NK-92 treated with Interleukin-12 subunit alpha and Interleukin-12 subunit beta, amount 100 ng/mL, for 24 hours (cell line): ENCODE measurements at regions not wholly inside any gene's neighbourhood (a gene's known extent, or its start where the extent isn't known, plus 50 kb on each side); places are given as distances from the start of the nearest gene placed in this dataset.
A peak's percentile ranks its signal among the peaks of the same experiment; 100 is the strongest.
"Not testable (repeated sequence)": the region's sequence is repeated elsewhere in the genome, so short reads cannot be mapped to it uniquely, and the experiment has no call there.

Experiments
- DNase-seq: peaks from one replicate; lab custom pipeline; 2025; lab: John Stamatoyannopoulos, UW

DNA sequence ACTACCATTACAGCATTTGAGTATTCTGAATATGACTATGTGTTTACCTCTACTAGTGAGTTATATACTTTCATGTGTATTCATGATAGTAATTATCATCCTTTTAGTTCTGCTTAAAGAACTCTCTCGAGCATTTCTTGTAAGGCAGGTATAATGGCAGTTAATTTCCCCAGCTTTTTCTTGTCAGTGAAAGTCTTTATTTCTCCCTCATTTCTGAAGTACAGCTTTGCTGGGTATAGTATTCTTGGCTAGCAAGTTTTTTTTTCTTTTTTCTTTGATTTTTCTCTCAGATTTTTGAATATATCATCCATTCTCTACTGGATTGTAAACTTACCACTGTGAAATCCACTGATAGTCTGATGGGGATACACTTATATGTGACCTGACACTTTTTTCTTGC lies 165.9 kb upstream of the ARHGAP5 start:
- no peak for DNase-seq

DNA sequence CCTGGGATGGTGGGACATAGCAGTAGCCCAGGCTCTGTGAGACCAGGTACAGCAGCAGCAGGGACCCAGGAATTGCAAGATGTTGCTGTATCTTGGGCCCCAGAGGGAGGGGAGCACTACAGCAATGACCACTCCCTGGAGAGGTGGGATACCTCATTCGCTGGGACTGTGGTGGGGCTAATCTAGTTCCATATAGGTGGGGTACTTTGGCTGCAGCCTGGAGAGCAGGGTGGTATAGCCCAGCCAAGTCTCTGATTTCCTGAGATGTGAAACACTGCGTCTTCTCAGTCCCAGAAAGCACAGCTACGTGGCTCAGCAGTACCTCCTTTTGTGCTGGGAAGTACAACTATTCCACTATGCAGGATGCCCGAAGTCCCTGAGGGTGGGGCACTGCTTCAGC lies 163.7 kb upstream of the ARHGAP5 start:
- no peak for DNase-seq

DNA sequence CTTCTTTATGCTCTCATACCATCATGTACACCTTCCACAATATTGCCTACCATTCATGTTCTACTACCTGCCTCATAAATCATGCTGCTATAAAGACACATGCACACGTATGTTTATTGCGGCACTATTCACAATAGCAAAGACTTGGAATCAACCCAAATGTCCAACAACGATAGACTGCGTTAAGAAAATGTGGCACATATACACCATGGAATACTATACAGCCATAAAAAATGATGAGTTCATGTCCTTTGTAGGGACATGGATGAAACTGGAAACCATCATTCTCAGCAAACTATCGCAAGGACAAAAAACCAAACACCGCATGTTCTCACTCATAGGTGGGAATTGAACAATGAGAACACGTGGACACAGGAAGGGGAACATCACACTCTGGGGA lies 158.8 kb upstream of the ARHGAP5 start:
- DNase-seq = not testable (repeated sequence)

DNA sequence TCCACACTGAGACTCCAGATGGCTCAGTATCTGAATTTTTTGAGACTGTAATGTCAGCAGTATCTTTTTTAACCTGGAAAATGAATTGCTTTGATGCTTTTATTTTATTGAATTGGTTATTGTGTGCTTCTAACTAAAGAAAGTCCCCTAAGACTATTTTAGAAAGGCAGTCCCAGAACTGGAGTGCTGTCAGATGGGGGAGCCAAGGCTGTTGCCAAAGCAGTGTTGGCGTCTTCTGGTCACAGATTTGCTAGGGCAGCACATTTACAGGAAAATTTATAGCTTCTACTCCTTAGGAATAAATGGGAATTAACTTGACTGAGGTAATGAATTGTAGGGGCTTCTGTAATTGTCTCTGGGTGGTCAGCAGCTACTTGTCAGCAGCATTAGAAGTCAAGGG lies 157.1 kb upstream of the ARHGAP5 start:
- DNase-seq = no peak

DNA sequence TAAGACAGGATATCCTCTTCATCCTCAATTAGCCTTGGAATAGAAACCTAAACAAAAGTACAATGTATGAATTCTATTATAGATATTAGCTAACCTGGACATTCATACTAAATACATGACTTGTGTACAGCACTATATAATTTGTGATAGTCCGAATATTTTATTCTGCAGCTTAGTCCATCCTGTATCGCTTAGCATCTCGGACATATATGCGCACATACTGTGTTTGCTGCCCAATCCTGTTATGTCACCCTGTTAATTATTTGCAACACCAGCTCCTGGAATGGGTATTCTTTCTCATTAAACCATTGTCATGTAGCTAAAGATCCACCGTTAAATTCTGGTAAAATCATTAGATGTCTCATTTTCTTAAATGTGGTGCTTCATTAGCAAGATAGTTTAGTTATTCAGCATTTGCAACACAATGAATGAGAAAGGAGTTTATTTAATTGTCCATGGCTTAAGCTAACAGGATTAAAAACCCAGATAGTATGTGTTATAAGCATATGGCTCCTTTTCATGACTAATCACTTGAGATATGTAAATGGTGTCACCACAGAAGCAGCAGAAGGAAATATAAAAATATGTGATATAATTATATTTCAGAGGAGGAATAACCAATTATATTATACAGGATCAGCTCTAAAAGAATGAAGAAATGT lies 156.0 kb upstream of the ARHGAP5 start:
- DNase-seq = no peak

DNA sequence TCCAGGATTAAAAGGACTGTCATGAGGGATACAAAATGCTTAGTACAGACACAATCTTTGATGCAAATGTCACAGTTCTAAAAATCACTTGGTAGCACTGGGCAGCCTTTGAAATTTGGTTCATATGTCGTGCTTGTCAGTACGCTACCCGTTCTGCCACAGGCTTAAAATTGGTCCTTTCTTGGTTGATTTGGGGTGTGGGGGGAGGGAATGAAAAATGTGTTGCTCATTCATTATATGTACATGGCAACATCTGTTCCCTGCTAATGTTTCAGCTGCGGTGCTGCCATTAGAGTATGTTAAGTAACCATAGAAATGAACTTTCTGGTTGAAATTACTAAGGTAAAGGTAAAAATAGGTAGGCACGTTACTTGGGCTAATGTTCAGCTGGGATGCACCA lies 155.4 kb upstream of the ARHGAP5 start:
- no peak for DNase-seq

DNA sequence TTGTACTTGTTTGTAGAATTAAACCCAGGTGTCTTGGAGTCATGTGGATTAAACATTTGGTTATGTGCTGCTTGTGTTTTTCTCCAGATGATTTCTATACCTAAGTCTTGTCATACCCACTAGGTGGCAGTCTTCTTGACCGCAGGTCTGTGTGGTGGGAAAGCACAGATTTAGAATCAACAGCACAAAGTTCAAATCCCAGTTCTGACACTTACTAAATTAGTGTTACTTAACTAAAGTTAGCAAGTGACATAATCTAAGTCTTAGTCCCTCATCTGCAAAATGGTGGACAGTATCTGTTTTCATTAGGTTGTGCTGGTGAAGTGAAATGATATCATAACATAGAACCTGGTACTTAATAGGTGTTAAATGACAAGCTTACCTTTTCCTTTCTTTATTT lies 151.0 kb upstream of the ARHGAP5 start:
- DNase-seq = no peak

DNA sequence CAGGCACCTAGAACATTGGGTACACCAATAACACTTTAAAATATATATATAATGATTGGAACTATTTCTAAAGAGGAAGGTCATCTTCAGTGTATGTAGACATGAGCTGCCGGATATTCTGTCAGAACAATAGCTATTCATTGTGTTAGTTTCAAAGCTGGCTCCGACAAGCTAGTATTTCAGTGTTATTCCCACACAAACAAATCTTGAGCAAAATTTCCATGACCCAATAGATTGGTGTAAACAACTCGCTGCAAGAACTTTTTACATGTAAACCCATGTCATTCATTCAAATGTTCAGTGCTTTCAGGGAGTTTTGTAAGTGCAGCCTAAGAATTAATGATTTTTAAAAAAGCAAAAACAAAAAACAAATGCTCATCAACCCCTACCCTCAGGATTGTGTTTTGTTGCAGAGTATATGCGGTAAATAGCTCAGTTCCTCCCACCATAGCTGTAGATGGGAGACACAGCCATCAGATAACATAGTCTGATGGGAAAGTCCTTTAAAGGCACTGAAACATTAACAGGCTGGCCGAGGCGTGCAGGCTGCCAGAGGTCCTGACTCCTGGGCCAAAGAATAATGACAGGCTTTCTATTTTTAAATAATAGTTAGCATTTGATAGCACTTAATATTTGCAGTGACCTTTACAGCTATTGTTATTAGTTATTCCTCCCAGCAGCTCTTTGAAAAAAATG lies 150.3 kb upstream of the ARHGAP5 start:
- no peak for DNase-seq

DNA sequence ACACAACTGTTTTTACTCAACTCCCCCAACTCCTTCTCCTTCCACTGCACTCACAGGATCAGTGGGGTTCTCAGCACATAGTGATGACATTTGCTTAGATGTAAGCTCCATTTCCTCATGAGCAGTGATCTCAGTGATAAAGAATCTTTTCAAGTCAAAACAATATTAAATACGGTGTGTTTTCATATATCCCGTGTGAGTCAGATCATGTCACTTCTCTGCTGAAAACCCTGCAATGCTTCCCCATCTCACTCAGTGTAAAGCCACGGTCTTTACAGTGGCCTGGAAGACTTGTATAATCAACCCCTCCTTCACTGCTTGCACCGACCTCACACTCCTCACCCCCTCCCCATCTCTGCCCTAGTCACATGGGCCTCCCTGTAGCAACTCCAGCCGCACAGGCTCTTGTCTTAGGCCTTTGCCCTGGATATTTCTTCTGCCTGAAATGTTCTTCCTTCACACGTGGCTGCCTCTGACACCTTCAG lies 149.7 kb upstream of the ARHGAP5 start:
- DNase-seq = no peak

DNA sequence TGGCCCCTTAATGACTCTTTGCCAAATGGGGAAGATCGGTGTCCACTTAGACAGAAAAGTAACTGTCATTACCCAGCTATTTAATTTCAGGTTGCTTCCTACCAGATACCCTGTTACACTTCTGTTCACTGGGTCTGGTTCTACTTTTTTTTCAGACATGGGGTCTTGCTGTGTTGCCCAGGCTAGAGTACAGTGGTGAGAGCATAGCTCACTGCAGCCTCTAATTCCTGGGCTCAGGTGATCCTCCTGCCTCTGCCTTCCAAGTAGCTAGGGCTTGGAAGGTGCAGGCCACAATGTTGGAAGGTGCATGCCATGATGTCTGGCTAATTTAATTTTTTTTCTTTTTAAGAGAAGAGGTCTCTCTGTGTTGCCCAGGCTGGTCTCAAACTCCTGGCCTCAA lies 147.0 kb upstream of the ARHGAP5 start:
- no peak for DNase-seq

DNA sequence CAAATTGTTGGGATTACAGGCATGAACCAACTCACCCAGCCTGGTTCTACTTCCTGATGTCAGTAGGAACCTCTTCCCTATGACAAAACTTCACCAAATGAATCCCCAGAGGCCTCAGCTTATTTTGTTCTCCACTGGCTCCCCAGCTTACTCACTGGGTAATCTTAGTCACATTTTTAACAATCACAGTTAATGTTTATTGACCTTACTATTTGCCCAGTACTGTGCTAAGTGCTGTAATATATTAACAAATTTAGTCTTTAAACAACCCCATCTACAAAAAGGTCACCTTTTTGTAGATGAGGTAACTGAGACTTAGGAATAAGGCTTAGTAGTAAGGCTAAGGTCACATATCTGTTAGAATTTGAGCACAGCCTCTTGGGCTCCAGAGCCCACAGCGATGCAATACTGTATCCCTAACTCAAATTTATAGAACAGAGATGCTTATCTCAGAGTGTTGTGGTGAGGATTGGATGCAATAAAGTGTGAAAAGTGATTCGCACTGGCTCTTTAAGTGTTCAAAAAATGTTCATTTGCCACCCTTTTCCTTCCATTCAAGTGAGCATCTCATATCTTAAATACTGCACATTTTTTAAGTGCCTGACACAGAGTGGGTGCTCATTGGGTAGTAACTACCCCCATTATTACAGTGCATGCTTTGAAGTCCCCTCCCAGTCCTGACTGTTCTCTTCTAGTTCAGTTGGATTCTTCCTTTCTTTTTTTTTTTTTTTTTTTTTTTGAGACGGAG lies 146.4 kb upstream of the ARHGAP5 start:
- DNase-seq = no peak

DNA sequence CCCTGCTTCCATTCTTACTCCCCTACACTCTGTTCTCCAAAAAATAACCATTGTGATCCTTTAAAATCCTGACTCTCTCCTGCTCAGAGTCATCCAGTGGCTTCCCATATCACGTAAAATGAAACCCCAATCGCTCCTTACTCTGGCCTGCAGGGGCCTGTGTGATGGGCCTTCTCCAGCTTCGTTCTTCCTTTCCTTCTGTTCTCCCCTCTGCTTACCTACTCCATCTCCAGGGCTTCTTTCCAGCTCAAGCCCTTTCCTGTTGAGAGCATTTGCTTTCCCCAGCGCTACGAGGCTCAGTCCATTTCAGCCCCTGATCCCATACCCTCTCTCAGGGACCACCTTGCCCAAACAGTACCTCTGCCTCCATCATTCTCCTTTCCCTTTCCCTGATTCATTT lies 144.4 kb upstream of the ARHGAP5 start:
- no peak for DNase-seq

DNA sequence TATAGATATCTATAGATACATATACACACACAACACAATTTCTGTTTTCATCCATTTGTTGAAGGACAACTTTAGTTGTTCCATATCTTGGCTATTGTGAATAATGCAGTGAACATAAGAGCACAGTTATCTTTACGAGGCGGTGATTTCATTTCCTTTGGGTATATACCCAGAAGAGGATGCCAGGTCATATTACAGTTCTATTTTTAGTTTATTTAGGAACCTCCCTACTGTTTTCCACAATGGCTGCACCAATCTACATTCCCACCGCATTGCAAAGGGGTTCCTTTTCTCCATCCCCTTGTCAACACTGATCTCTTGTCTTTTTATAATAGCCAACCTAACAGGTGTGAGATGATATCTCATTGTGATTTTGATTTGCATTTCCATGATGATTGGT lies 143.4 kb upstream of the ARHGAP5 start:
- DNase-seq = no peak

DNA sequence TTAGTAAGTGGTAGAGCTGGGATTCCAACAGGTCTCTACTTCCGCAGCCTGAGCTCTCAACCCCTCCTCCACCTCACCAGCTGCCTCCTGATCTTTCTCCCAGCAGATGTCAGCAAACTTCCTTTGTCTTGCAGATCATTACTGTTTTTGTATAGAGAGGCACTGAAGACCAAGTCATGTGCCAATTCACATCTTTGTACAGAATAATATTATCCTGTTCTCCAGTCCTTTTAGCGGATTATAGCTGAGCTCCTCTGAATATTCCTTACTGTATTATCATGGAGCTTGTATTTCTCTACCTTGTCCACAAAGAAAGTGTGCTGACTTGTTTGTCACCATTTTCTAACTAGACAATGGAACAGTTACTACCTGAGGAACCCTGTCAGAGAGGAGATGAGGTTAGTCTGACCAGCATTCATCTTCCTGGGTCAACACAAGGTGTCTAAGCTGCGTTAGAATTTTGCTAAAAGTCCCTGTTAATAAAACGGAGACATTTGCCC lies 142.3 kb upstream of the ARHGAP5 start:
- DNase-seq = no peak

DNA sequence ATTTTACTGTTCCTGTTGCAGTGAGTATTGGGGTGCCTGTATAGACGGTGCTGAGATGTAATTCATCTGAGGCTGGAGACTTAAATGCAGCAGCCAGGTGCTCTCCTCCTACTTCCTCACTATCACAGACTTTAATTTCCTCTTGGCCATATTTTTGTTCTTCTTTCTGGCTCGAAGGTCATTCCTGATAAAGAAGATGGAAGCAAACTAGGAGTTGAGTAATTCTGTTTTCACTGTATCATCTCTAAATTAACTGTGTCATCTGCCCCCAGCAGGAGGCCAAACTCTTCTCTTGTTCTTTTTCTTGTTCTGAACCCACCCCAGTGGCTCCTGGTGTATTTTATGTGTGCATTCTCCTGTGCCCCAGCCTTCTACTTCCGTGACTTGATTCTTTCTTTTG lies 141.7 kb upstream of the ARHGAP5 start:
- DNase-seq = no peak

DNA sequence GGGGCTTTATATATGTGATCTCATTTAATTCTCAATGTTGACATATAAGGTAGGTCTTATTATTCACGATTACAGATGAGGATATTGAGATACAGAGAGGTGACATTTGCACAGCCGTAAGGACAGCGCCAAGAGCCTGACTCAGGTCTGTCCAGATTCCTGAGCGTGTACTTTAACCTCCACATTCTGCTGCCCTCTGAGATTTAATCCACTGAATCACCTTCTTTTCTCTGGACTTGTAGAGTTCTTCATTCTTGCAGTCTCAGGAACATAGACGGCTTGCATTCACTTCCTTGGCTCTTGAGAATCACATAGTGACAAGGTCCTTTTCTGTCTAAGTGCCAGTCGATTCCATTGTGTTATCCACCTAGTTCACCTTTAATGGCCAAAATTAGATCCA lies 141.0 kb upstream of the ARHGAP5 start:
- DNase-seq = no peak

DNA sequence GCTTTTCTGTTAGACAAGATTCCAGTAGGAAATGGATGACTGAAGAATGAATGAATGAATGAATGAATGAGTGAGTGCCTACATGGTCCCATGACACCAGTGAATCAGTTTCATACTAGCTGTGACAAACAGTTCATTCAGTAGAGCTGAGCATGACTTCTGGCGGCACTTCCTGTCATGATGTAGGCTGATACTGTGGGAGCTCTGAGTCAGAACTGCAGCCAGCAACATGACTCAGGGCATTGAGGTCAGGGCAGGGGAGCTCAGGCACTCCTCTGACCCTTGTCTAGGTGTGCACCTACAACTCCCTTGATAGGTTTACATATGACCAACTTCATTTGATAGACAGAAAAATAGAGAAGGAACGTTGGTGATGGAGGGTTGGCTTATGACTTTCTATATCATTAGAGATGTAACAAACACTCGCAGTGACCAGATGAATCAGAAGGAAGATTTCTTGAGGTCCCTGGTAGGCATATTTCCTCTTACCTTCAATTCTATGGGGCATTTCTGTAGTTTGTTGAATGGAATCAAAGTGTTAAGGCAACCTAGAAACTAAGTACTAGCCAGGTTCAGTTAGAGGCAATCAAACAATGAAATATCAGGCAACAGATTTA lies 139.3 kb upstream of the ARHGAP5 start:
- peak; percentile 79 for DNase-seq

DNA sequence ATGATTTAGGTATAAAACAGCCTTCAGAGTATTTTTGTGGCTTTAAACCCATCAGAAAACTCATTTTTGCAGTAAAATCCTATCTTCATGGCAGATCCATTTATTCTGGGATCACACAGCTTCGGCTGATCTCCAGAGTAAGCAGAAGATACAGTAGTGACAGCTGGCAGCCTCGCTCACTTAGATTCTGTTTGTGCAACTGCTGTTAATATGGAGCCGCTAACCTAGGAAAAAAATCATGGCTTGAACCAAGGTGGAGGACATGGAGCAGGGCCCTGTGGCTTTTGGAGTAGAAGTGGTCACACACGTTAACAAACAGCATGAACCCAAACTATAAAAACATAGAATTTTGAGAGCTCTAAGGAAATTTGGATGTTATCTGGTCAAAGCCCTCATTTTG lies 137.2 kb upstream of the ARHGAP5 start:
- no peak for DNase-seq

DNA sequence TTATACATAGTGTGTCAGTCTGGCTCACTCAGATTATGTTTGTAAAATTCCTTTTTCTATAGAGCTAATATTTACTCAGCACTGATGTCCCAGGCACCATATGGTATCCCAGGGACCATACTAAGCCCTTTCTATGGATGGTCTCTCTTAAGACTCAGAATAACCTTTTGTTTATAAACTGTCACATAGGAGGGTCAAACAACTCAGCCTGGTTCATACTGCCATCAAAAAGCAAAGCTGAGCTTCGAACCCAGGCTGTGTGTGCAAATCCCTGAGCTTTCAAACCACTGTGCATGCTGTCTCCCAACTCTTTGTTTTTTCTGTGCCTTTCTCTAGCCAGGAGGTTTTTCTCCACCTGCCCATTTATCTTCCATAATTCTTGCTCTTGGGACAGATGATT lies 135.6 kb upstream of the ARHGAP5 start:
- DNase-seq = no peak

DNA sequence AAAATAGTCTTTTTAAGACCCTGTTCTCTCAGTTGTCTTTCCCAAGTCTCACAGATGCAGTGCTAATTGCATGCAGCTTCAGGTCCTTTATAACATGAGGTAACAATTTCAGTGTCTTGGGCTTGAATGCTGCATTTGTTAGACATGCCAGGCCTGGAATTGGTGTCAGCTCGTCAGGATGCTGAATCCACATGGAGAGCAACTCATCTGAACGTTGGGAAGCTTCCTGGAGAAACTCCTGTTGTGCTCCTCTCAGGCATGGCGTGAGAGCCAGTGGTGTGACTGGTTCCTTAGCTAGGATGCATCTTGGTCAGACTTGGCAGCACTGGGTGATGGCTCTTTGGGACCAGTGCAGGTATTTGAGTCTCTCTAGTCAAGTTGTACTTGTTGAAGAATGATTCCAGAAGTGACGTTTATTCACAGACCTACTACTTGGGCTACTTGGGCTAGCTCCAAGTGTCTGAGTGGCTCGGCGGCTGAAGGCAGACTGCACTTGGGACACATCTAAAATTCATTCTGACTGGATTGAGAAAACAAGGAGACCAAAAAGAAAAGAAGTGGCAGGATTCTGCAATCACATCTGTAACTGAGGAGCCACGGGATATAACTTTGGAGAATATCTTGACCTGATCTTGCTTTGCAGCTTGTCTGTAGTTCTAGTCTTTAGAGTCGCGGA lies 134.8 kb upstream of the ARHGAP5 start:
- DNase-seq = no peak

DNA sequence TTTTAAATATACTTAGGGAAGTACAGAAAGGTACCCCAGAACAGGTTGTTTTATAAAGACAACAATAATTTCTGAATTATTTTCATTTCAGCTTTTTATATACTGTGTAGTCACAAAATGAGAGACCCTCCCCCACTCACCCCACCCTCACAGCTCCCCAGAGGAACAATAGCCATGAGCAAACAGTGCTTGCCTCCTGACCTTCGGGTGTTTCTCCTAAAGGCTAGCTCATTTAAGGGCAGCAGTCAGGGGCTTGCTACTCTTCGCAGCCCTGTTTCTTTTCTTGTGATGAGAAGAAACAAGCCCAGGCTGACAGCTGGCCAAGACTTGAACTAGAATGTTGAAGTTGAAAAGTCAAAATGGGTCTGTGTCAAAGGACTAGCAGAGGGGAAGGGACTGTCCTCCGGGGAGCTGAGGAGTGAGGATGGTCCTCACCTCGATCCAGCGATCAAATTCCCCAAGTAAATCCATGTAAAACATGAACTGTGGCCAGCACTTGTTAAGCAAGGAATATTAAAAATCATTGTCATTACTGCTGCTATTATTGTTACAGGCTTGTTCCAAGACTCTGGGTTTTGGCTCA lies 133.8 kb upstream of the ARHGAP5 start:
- no peak for DNase-seq

DNA sequence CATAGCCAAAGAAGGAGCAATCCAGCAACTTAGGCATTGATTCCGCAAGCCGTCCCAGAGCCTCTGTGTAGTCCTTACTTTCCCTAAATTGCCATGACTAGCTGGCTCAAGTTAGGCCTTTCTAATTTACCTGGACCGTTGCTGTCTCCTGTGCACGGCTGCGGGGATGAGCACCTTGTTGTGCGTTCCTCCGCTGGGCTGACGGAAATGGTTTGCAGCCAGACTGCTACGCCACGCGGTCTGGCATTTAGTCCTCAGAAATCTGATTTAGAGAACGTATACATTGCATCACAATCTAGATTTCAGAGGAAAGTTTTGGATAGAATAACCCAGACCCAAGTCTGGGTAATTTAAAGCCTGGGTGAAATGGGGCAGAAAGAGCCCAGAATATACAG lies 133.2 kb upstream of the ARHGAP5 start:
- no peak for DNase-seq
